GM19043 (cell line): ENCODE measurements at regions not wholly inside any gene's neighbourhood (a gene's known extent, or its start where the extent isn't known, plus 50 kb on each side); places are given as distances from the start of the nearest gene placed in this dataset.

Experiments
- ATAC-seq: cut with Tn5 transposase; IDR thresholded peaks from one replicate; pipeline ENCODE4 v1.9.1; 2021; ENCODE audit warnings: low read depth; ENCODE audit not compliant: unreplicated experiment

DNA sequence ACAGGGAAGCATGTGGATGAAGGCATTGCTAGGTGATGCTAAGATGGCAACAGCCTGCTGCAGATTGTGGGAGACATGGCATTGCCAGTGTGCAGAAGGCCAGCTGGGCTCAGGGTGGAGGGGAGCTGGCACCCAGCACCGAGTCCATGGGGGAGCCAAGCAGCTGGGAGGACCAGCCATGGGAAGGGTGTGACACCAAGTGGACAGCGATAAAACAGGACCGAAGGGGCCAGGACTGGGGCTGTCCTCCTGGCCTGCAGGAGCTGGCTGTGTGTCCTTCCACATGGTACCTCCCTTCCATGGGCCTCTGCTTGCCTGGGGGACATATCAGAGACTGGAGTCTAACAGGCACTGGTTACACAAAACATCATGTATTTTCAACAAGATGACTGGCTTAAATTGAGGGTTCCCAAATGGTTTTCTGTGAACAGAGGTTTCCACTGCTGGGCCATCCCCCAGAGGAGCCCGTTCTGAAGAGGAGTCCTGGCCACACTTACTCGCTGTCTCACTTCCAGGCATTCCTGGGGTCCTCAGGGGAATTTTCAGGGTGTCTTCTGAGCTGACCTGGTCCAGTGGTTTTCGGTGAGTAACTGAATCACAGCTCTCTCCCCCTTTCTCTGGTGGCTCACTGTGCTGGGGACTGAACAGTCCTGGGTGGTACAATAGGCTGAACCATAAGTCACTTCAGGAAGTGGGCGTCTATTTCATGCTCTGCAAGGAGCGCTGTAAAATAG lies 60.4 kb upstream of the TNP1 start:
- ATAC-seq, result no peak

DNA sequence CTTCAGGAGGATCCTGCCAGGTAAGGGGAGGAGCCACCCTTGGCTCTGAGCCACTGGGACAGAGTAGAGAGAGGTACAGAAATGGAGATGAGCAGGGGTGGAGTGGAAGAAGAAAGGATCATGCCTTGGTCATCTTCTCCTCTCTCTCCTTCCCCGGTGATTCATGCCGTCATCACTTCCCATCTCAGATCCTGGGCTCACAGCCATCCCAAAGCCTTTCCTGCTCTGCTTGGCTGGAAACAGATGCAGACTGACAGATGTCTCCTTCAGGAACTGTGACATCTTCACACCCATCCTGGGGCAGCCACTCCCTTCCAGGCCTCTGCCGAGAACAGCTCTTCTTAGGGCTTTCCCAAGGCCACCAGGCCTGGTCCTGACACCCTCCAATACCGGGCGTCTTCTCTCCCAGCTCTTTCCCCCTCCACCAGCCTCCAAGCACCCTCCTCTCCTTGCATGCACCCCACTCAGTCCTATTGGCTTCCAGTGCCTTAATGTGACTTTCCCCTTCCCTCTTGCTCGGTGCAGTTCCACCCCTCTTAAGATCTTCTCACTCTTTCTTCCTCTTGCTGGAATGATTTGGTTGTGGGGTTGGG lies 58.3 kb upstream of the TNP1 start:
- no peak for ATAC-seq

DNA sequence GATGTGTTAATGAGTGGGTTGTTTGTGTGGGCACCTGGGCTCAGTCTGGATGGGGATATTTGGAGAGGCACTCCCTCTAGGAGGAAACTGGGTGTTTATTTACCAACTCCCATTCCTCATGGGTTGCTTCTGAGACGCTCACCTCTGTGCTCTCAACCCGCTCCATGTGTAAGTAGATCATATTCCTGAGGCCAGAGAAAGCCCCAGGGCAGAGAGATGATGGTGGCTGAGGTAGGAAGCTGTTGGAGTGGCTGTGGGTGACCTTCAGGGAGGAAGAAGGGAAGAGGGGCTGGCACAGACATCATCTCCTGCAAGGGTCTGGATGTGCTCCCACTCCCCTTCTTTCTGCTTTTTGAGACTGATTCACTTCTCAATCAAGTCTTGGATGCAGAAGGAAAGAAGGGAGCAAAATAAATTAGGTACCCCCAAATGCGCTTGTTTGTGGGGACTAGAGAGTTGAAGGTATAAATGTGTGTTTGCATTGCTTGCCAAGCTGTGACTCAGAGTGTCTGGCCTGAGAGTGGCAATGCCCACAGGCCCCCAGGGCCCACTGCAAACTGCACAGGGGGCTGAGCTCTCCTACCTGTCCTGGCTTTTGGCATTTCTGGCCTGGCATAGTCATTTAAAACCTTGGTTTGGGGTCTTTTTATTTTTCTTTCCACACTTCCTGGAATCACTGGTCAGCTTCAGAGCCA lies 57.2 kb upstream of the TNP1 start:
- no peak for ATAC-seq

DNA sequence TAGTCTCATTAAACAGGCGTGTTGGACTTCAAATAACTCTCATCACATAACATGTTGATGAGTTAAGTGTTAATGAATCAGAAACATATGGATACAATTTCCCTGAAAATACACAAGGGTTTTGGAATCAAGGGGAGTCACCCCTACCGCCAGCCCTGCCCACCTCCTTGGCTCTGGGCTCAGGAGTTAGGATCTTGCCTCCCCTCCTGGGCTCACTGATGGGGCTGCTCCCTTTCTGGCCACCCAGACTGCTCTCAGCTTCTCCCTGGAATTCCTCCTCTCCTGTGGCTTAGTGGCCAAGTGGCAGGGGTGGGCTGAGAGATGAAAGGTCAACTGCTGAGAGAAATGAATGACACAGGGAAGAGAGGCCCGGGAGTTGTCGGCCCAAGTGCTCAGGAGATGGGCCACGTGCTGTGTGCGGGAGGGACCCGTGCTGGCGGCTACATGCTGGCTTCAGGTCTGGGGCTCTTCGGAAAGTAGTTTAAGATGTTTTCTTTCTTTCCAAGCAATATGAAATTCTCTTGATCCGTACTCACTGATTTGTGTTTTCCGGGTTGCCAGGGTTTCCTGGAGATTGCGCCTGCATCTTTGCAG lies 55.8 kb upstream of the TNP1 start:
- ATAC-seq, result no peak

DNA sequence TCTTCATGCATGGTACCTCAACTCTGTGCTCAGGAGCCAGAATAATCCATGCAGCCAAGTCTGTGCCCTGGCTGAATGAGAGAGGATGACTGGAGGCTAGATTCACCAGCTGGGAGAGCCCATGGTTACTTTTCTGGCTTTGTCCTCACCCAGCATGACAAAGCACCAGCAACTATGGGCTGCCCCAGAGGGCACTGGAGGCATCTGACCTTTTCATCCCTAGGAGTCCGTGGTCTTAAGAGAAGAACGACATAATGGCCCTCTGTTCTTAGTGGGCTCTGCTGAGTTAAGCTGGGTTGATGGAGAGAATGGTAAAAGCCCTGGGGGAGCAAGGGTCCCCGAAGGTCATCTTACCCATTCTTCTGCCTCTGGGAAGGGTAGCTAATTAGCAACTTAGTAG lies 54.6 kb upstream of the TNP1 start:
- no peak for ATAC-seq

DNA sequence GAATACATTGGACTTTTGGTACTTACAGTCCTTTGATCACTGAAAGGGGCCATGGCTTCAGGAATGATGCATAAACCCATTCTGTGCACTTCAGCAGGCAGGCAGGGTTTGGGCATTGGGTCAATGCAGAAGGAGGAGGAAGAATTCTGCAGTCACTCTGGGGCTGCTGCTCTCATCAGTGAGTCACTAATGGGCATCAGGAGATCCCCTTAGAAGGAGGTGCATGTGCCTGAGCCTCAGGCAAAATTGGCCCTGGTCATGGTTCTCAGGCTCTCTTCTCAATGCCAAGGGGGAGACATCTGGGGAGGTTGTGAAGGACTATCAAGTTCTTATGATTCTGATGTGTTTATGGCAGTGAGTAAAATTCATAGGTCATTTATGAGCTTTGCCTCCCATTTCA lies 52.0 kb upstream of the TNP1 start:
- ATAC-seq, result no peak

DNA sequence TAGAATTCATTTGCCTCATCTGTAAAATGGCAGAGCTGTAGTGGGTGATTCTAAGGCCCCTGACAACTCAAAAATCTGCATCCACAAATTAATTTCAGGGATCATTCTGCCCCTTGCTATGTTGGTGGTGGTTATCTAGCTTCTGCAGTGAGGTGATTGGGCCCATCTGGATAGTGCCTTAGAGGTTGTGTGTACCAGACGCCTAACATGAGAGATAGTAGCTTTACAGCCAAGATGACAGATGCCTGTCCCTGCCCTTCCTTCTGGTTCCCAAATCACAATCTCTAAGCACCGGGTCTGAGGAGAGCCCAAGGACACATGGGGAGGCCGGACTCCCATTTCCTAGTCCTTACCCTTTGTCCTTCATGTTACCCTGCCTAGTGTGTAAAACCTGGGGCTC lies 51.1 kb upstream of the TNP1 start:
- no peak for ATAC-seq

DNA sequence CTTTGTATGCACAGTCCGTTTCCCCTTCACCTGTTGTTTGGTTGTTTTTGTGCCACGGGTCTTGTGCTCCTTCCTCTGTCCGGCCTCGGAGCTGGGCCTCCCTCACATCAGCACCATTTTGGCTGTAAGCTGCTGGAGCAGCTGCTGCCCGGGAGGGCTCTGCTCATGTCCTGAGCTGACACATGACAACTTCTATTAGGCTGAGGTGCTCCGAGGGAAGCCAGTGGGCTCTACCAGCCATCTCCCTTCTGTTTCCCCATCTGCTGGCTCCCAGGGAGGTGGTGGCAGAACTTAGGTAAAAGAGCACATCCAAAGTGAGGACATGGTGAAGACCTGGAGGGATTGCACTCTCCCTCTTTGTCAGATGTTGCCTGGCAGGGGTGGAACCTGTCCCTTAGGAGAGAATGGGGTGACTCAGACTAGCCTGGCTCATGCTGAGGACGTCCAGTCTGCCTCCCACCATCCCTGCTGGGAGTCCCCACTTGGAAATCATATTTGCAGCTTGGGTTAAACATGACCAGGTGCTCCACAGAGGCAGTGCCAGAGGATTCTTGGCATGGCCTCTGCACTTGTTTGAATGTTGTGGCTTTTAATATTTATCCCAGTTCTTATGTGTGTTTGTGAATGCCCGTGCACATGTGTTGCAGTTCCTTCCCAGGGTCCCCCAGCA lies 49.8 kb upstream of the TNP1 start:
- no peak for ATAC-seq
